Activated B cell treated with CpG ODN at 0.5 μM for 24 hours (primary cell): ENCODE measurements at regions not wholly inside any gene's neighbourhood (a gene's known extent, or its start where the extent isn't known, plus 50 kb on each side); places are given as distances from the start of the nearest gene placed in this dataset.

Experiments used
- ATAC-seq: fragments of 200-7000 bp; cut with Tn5 transposase; one replicate; pipeline ENCODE4 v1.10.0; 2021; ENCODE audit warnings: low read depth, mild to moderate bottlenecking, moderate library complexity
- CTCF ChIA-PET: fragments of 350-600 bp; sonication (Branson Sonifier 250); formaldehyde crosslinking; loops from one replicate; lab custom pipeline; 2021; ENCODE audit warnings: antibody characterized with exemption; lab: Charles Lee
- POLR2A ChIA-PET: fragments of 350-600 bp; sonication (Branson Sonifier 250); formaldehyde crosslinking; loops from one replicate; lab custom pipeline; 2021; ENCODE audit warnings: antibody characterized with exemption; lab: Charles Lee
- DNase-seq: peaks from one replicate; pipeline ENCODE4 v3.0.0; 2022
- H3K27ac Mint-ChIP-seq: one replicate; pipeline ENCODE4 v1.8.0; 2020; ENCODE audit warnings: mixed read lengths
- H3K27me3 Mint-ChIP-seq: one replicate; pipeline ENCODE4 v1.8.0; 2021; ENCODE audit warnings: mixed read lengths
- H3K36me3 Mint-ChIP-seq: one replicate; pipeline ENCODE4 v1.8.0; 2021; ENCODE audit warnings: low read depth, mixed read lengths
- H3K4me1 Mint-ChIP-seq: one replicate; pipeline ENCODE4 v1.8.0; 2021; ENCODE audit warnings: mixed read lengths
- H3K4me3 Mint-ChIP-seq: one replicate; pipeline ENCODE4 v1.8.0; 2020; ENCODE audit warnings: mild to moderate bottlenecking, mixed read lengths
- H3K9me3 Mint-ChIP-seq: one replicate; pipeline ENCODE4 v1.8.0; 2020; ENCODE audit warnings: mixed read lengths
- intact Hi-C: fragments of 100-400 bp; cut with micrococcal nuclease; formaldehyde crosslinking; loops from one replicate; pipeline ENCODE4 v1.15.1; 2024
- TF ChIP-seq, protein P1 (sequence below): fragments of 200-600 bp; IDR thresholded peaks from one replicate; pipeline ENCODE4 v1.8.0; 2022; ENCODE audit warnings: antibody characterized with exemption, mild to moderate bottlenecking

DNA sequence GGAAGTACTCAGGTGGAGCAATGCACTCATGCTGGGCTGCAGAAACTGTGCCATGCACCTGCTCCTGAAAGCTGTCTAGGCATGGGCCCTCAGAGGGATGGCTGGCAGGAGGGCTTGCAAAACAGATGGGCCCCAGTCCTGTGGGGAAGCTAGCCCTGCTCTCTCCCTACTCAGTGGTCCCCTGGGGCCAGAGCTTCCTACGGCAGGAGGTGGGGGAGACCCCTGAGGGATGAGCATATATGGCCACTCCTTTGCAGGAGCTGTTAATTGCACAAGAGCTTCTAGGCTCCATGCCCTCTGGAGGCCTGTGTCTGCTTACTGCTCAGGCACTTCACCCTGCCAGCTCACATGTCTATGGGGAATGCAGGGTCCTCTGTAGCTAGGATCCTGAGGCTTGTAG is 545.3 kb upstream of the PTPRD start:
- Mint-ChIP-seq H3K4me1 (no peaks in the 10 kb centered on the region), H3K36me3 (no peaks in the 10 kb centered on the region), H3K27ac (no peak overlapping the region), H3K27me3 (no peaks in the 10 kb centered on the region), H3K4me3 (no peak overlapping the region), H3K9me3 (peaks cover 12% of the 10 kb centered on the region)
- ATAC-seq (no peak), DNase-seq (no peak)
- POLR2A ChIA-PET, result no interaction called here
- intact Hi-C loops, result no loop called here
- TF ChIP-seq, protein P1, sequence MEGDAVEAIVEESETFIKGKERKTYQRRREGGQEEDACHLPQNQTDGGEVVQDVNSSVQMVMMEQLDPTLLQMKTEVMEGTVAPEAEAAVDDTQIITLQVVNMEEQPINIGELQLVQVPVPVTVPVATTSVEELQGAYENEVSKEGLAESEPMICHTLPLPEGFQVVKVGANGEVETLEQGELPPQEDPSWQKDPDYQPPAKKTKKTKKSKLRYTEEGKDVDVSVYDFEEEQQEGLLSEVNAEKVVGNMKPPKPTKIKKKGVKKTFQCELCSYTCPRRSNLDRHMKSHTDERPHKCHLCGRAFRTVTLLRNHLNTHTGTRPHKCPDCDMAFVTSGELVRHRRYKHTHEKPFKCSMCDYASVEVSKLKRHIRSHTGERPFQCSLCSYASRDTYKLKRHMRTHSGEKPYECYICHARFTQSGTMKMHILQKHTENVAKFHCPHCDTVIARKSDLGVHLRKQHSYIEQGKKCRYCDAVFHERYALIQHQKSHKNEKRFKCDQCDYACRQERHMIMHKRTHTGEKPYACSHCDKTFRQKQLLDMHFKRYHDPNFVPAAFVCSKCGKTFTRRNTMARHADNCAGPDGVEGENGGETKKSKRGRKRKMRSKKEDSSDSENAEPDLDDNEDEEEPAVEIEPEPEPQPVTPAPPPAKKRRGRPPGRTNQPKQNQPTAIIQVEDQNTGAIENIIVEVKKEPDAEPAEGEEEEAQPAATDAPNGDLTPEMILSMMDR, result no peak
- CTCF ChIA-PET, result no interaction called here

DNA sequence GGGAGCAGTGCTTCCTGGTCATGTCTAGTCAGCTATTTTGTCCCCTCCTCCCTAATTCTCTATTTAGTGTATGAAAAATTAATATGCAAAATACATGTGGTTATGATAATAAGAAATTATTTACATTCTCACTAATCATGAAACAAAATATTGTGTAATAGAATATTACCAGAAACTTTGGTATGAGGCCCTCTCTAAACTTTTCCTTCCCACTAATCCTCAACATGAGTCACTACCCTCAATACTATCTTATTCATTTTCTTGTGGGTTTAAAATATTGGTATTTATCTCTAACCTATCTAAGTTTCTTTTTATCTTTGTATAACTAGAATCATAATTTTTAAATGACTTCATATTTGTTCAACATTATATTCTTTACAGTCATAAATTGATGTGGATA is 545.9 kb upstream of the PTPRD start:
- ChIA-PET CTCF (no interaction called here), POLR2A (no interaction called here)
- no peak overlapping the region for H3K4me3 Mint-ChIP-seq
- intact Hi-C loops, result no loop called here
- DNase-seq, result no peak
- H3K27ac Mint-ChIP-seq, result no peak overlapping the region
- H3K27me3 Mint-ChIP-seq, result no peaks in the 10 kb centered on the region
- no peaks in the 10 kb centered on the region for H3K36me3 Mint-ChIP-seq
- peaks cover 17% of the 10 kb centered on the region for H3K9me3 Mint-ChIP-seq
- no peak for ATAC-seq
- H3K4me1 Mint-ChIP-seq, result no peaks in the 10 kb centered on the region
- TF ChIP-seq, protein P1, result no peak

DNA sequence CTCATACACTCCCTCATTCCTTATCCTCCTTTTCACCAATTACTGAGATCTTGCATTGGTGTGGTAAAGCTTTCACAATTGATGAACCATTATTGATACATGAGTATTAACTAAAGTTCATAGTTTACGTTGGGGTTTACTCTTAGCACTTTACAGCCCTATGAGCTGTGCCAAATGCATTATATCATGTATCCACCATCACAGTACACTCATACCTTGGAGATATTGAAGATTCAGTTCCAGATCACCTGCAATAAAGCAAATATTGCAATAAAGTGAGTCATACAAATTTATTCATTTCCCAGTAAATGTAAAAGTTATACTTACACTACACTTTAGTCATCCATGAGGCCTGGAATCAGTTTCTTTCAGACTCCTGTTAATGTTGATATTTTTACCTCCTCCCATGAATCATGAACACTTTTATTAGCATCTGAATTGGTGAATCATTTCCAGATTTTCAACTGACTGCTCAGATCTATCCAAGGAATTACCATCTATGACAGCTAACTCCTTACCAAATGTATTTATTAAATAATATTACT is 546.6 kb upstream of the PTPRD start:
- no peak overlapping the region for H3K27ac Mint-ChIP-seq

GRCh38 chr9:11163843-11164242 is 551.0 kb upstream of the PTPRD start:
- ATAC-seq (no peak), DNase-seq (no peak)
- Mint-ChIP-seq H3K9me3 (peaks cover 11% of the 10 kb centered on the region), H3K4me1 (no peaks in the 10 kb centered on the region), H3K36me3 (no peaks in the 10 kb centered on the region), H3K27ac (no peak overlapping the region), H3K27me3 (no peaks in the 10 kb centered on the region), H3K4me3 (no peak overlapping the region)
- POLR2A ChIA-PET, result no interaction called here
- CTCF ChIA-PET, result no interaction called here
- intact Hi-C loops, result no loop called here
- TF ChIP-seq, protein P1, result no peak

More for the DNA sequence above, 546.6 kb upstream of the PTPRD start:
- Mint-ChIP-seq H3K4me3 (no peak overlapping the region), H3K36me3 (no peaks in the 10 kb centered on the region), H3K9me3 (peaks cover 18% of the 10 kb centered on the region), H3K4me1 (no peaks in the 10 kb centered on the region), H3K27me3 (no peaks in the 10 kb centered on the region)
- TF ChIP-seq, protein P1, result no peak
- CTCF ChIA-PET, result no interaction called here
- DNase-seq, result no peak
- intact Hi-C loops, result no loop called here
- no peak for ATAC-seq
- POLR2A ChIA-PET, result no interaction called here

DNA sequence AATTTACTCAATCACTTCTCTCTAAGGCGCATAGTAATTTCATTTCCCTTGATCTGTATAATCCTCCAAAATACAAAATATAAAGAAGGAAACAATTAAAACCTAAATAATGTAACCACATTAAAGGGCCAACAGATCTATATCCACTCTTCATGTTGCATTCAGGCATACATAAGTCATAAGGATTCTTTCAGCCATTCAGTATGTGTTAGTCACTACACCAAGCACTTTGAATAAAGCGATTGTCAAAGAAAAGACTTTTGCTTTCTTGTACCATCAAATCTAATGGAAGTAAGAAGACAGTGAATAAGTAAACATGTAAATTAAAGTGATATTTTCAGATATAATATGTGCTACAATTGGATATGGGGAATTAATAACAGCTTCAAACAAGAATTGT is 569.2 kb upstream of the PTPRD start:
- no peak for ATAC-seq

More for the DNA sequence above, 569.2 kb upstream of the PTPRD start:
- TF ChIP-seq, protein P1, result no peak
- peaks cover 14% of the 10 kb centered on the region for H3K9me3 Mint-ChIP-seq
- no peak for DNase-seq
- CTCF ChIA-PET, result no interaction called here
- no peaks in the 10 kb centered on the region for H3K4me1 Mint-ChIP-seq
- H3K27ac Mint-ChIP-seq, result no peak overlapping the region
- POLR2A ChIA-PET, result no interaction called here
- intact Hi-C loops, result no loop called here
- H3K36me3 Mint-ChIP-seq, result no peaks in the 10 kb centered on the region
- H3K27me3 Mint-ChIP-seq, result no peaks in the 10 kb centered on the region
- H3K4me3 Mint-ChIP-seq, result no peak overlapping the region
